C1 segment of cervical spinal cord (tissue), 14 donors: ENCODE measurements at regions not wholly inside any gene's neighbourhood (a gene's known extent, or its start where the extent isn't known, plus 50 kb on each side); places are given as distances from the start of the nearest gene placed in this dataset.

ENCODE experiments used
- DNase-seq, 14 donors: peaks; one replicate each; lab custom pipeline; 2025; lab: John Stamatoyannopoulos, UW

DNA sequence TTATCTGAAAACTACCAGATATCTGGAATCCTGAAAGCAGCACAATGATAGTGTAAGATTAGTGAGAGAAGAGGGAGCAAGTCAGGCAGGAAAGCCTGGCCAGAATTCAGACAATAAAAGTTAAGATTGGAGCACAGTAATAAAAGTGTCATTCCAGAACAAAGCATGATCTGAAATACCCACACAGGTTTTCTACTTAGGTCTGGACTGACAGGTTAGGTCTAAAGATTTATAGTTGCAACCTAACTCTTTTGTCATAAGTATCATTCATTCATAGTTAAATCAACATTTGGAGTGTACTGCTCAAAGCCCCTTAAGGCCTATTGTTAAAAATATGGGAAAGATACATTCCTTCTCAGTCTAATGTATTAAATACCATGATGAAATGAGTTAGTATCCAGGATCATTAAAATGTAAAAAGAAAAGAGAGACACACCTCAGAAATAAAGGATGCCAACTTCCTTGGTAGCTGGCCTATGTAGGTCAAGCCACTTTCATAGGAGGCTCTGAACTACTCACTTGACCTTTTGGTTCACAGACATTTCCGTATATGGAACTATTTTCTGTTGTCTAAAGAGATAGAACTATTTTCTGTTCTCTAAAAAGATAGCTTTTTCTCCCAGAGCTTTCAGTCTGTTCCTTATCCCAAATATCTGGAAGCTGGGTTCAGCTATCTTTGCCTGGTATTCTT is 105.2 kb downstream of the FAS start:
- DNase-seq, result no peak

DNA sequence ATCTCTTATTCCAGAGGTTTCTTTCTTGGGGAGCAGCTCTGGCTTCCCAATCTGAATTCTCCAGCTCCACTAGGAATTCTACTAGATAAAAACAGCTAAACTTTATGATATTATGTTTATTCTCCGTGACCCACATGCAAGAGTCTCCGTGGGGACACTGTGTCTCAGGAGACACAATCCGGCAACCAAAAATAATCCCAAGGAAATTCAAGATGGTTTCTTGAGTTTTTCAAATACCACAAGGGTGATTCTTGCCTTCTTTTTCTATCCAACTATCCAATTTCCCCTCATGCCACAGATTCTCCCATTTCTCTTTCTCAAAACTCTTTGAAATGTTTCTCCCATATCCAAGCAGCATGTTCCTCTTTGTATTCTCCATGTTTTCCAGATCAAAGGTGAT is 103.1 kb downstream of the FAS start:
- DNase-seq, result no peak

DNA sequence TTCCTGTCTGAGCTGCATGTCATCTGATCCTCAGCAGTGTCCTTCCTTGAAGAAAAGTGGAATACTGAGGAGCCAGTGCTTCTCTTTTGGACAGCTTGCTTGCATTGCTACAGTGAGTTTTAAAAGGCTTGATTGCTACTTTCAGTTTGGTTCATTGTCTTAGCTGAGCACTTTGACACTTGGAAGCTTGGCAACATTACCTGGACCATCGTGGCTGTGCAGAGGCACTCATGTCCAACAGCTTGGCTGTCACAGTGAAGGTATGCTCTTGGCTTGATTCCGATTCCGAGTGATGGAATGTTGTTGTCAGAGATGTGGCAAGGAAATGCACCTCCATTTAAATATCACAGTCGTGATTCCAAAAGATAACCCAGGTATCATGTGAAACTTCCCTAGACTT is 102.4 kb downstream of the FAS start:
- DNase-seq, result no peak

DNA sequence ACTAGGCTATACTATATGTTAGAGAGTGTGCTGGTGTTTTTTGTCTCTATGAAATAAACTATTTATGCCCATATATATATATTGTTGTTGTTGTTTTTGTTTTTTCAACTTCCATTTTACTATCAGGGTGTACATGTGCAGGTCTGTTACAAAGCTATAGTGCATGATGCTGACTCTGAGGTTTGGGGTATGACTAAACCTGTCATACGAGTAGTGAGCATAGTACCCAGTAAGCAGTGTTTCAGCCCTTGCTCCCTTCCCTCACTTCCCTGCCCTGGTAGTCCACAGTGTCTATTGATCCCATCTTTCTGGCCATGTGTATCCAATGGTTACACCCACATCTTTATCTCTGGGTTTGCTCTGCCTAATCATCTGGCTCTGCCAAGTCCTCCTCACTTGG is 101.8 kb downstream of the FAS start:
- no peak for DNase-seq

DNA sequence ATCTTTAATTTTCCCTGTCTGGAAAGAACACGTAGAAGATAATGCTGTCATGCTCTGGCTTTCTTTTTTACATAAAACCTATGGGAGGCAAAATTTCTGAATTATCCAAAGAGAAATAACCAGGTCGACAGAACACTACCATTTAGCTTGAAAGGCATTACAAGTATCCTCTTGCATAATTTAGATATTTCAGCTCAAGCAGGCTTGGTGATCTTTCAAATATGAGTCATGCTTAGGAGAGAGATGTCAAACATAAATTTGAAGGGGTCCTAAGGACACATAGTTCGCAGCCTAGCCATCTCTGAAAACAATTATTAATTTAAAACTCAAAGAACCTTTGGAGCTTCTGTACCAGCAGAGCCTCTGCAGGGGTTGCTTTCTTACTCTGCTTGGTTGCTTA is 100.9 kb downstream of the FAS start:
- no peak for DNase-seq

DNA sequence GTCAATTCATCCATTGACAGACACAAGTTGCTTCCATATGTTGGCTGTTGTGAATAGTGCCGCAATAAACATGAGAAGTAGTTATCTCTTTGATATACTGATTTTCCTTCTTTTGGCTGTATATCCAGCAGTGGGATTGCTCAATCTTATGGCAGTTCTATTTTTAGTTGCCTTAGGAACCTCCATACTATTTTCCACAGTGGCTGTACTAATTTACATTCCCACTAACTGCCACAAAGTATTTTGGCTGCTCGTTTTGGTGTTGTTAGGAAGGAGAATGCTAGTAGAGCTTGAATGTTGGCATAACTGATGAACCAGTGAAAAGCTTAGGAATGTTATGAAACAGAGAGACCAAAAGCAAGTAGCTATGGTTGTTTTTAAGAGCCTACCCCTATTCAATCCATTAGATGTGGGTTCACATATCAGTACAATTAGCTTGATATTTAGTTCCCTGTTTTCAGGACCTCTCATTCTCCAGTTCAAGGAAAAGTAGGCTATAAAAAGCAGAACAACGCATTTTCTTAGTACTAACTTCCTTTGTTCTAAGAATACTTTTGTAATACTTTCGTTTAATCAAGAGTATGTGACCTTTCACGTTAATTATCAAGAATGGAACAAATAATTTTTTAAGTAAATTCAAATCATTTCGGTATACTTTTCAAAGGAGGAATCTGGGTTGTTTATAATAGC is 100.3 kb downstream of the FAS start:
- no peak for DNase-seq

DNA sequence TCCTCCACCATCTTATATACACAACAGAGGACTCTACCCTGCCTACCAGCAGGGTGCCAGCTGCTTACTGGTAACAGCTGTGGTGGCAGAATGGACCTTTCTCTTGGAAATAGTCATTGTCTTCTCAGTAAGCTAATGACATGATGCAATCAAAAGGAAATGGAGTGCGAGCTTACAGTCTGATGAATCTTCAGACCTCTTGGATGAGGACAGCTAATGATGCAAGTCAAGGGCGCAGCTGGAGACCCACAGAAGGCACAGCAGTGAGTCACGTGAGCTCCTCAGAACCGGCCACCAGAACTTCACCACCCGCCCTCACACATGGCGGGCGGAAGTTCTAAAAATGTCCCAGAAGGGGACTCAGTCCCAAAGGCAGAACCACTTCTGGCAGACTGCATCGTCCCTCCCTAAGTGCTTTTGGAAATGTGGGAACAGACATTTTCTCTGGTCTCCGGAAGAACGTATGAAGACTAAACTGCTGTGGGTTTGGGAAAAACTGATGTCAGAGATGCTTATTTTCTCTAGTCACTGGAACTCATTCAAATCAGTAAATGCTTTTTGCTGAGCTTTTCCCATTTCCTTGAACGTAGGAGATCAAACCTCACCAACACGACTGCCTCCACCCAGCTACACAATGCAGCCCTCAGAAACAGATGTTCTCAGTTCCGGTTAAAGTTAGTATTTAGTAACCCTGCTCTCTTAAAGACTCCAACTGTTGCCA is 96.4 kb downstream of the FAS start:
- DNase-seq, result peak in 4 of 14 donors; percentile 10 to 26 (median 18)

DNA sequence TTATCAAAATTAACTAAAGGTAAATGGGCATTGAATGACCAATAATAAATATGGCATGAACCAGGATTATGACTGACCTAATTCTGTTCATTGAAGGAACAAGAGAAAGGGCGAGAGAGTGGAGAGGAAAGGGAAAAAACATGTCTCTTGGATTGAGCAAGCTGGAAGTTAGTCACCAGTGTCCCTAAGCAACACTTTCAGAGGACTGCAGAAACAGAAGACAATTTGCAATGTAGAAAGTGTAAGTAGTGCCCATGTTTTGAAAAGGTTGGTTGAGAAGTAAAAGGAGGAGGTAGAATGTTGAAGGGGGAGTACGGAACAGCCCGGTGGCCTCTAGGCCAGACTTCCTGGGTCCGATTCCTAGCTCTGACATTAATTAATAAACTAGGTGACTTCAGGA is 94.6 kb downstream of the FAS start:
- DNase-seq, result no peak

DNA sequence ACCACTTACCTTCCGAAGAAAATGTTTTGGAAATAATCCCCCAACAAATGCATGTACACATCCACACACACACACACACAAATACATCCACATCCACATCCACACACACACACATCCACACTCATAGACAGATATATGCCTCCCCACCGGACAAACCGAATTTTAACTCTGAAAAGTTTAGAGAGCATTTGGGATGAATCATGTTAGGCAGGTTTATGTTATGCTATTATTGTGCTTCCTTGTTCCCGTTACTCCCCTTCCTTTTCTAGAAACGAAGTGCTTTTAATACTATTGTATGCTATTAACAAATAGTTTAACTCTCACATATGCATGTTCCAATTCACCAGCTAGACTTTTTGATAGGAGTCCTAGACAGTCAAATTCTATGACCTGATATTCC is 91.5 kb downstream of the FAS start:
- DNase-seq, result no peak

DNA sequence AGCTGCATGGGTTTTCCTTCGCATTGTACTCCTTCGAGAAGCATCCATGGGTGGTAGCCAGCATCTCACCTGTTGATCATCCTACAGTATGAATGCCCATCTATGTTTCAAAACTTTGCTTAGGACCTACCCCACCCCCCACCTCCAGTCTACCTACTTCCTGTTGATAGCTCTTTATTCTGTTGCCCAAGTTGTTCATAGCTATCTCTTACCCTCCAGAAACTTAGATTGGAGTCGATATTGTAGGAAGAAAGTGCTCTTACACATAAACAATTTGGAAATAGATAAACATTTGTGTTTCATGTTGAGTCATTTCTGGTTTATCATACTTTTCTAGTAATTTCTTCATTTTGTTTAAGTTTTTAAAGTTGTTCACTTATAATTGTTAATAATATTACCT is 90.1 kb downstream of the FAS start:
- DNase-seq, result no peak

DNA sequence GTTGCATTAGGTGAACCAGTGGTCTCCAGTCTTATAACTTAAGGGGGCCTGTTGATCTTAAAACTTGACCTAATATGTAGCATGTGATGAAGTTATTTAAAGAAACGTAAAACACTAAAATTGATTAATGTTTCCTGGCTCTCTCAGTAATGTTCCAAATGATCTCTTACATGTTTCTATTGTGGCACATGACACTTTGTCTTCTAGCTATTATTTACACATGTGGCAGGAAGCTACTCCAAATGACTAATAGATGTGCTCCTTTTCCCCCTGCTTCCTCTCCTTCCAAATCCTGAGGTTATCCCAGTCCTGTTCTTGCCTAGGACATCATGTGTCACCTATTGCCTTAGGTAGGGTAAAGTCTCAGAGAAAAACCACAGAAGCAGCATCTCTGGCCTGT is 89.4 kb downstream of the FAS start:
- no peak for DNase-seq

DNA sequence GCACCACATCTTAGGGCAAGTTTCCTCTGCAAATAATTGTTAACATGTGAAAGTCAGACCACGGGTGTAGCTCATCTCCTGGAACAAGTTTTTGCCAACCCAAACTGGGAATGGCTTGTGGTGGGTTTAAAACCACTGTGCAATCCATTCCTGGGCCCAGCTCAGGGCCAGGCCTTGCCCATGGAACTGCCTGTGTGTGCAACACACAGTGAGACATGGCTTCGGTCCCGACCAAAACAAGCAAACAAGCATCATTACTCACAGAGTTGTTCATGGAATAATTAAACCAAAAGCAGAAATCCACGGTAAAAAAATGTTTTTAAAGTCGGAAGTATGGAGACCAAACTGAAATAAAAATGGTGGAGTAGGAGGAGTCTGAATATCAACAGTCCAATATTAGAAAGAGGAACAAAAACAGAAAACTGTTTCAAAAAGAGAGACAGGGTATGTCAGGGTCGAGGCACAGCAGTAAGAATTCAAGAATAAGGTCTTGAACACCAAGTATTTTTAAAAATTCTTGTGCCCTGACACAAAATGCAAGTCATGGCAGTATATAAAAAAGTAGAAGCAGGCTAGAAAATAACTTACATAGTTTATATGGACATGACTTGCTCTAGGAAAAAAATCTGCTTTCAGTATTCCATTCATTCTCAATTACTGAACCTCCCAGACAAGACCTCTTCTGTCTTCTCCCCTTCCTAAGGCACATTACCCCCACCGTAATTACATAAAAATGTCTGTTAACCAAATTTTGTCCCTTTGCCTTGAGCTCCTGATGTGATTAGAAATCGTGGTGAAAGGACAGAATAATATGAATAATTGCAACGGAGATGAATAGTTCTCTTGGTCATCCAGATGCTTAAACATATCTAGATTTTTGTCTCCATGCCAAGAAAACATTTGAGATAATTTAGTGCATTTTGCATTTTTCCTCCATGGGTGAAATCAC is 88.4 kb downstream of the FAS start:
- no peak for DNase-seq

DNA sequence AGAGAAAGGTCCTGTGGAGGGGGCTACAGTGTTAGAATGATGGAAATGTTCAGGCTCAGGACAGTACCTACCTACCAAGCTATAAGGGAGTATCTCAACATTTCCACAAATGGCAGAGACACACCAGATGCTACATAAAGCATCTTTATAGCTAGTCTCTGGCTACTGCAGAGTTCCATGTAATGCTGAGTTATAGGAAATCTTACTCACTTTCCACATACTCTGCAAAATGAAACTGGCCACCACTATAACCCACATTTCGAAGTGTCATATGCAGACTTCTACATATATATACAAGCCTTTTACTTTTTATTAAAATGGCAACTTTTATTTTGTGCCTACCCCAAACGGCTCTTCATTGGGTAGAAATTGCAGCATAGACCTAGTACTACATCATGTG is 85.5 kb downstream of the FAS start:
- no peak for DNase-seq

DNA sequence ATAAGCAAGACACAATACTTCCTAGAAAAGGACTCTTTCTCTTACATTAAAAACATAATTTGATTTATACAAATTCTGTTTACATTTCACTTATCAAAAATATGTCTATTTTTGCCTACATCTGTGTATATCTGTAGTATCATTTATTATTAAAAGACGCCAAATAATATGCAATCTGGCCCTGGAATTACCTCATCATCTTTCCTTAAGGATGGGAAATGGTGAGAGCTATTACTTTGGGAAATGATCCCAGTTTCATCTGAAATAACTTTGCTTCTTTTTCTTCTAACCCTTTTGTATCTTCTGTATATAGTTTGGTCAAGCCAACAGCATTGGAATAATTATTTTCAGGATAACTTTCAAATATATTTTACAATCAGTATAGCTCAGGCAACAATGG is 85.0 kb downstream of the FAS start:
- DNase-seq, result no peak

DNA sequence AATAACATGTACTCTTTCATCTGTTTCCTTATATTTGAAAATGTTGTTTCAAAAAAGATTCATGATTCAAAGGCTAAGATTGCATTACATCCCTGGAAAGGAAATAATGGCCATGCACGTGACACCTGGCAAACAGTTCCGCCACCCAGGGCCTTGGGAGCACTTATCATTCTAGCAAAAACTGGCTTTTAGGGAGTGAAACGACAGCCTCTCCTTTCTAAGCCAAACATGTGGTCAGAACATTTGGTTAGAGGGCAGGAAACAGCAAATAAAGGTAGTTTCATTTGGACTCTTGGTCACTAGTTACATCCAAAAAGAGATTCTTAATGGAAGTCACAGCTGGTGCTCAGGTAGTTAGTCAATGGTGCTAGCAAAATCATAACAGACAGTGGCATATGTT is 83.5 kb downstream of the FAS start:
- DNase-seq, result no peak

DNA sequence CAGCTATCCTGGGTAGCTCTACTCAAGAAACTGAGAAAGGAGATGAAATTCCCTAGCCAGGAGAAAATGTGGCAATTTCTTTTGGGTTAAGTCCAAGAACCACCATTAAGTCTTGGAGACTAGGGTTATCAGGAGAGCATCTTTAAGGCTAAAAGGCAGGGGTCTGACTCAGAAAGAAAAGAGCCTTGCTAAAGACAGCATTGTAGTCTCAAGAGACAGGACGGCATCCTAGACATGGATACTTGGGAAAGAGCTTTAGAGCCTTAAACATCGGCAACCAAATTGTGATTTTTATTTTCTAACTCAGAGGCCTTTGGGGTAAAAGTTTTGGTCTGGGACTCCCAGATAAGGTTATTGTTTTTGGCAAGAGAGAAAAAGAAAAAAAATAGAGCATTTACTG is 83.1 kb downstream of the FAS start:
- DNase-seq, result no peak

DNA sequence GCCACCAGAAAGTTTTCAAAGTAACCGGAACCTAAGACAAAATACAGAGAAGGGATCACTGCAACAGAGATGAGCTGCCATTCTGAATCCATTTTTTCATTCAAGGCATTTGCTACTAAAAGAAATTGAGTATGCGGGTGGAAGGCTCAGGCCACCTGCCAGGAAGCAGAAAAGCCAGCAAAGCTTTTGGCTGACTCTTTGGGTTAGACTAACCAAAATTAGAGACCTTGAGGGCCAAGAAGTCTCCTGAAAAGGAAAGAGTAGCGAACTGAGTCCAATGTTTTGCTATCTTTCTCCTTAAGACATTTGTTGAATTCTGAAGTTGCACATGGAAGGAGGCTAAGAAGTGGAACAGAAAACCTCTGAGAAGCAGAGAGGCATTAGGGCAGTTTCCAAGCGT is 79.0 kb downstream of the FAS start:
- no peak for DNase-seq
